MV-4-11 (cell line): ENCODE measurements at regions not wholly inside any gene's neighbourhood (a gene's known extent, or its start where the extent isn't known, plus 50 kb on each side); places are given as distances from the start of the nearest gene placed in this dataset.
A peak's percentile ranks its signal among the peaks of the same experiment; 100 is the strongest.
"Not testable (repeated sequence)": the region's sequence is repeated elsewhere in the genome, so short reads cannot be mapped to it uniquely, and the experiment has no call there.

Experiments
- DNase-seq: peaks from one replicate; lab custom pipeline; 2025; lab: John Stamatoyannopoulos, UW

DNA sequence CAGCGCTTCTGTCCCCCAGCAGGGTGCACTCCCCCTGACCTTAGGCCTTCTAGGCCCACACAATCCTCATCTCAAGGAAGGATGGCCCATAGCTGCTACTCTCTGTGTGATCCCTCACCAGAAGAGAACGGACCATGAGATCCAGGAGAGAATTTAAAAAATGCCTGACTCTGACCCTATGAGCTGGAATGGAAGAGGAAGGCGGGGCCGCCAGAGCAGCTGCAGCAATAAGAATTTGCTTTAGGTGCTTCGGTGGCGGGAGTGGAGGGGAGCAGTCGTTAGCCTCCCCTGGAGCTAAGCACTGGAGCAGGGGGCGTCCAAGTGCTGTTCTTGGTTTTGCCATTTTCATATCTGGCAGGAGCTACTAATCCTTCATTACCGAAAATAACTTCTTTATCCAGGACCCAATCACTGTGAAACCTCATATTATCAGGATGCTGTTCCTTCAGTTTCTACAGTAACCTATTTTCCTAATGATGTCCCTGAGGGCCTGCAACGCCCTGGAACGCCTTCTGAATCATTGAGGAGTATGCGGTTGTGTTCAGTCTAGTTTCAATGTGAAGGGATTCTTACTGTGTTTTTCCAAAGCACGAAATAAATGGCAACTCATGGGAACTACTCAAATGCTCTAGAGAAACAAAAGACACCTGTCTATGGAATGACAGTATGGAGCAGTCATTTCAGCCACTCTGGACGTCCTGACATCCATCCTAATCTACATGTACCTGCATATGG, 105.1 kb upstream of the SIX2 start:
- no peak for DNase-seq

- DNase-seq = no peak
Observed at GRCh38 chr2:45112750-45113149, 103.5 kb upstream of the SIX2 start.

GRCh38 chr2:45105050-45105582, 95.9 kb upstream of the SIX2 start:
- DNase-seq = no peak

DNA sequence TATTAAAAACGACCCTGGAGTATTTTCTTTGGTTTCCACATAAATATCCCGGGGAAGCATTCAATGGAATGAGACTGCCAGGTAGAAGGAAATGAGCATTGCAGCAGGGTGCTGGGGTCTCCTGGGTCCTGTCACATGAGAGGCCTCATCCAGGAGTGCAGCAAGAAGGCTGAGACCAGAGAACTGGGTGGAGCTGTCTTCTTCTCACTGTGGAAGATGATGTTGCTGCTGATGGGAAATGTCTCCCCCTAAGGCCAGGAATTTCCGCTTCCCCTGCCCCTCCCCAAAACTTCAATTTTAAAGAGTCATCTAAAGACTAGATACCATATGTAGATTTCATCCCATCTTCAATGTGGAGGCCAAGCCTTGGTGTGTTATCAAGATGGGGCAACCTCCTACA, 95.2 kb upstream of the SIX2 start:
- no peak for DNase-seq

DNA sequence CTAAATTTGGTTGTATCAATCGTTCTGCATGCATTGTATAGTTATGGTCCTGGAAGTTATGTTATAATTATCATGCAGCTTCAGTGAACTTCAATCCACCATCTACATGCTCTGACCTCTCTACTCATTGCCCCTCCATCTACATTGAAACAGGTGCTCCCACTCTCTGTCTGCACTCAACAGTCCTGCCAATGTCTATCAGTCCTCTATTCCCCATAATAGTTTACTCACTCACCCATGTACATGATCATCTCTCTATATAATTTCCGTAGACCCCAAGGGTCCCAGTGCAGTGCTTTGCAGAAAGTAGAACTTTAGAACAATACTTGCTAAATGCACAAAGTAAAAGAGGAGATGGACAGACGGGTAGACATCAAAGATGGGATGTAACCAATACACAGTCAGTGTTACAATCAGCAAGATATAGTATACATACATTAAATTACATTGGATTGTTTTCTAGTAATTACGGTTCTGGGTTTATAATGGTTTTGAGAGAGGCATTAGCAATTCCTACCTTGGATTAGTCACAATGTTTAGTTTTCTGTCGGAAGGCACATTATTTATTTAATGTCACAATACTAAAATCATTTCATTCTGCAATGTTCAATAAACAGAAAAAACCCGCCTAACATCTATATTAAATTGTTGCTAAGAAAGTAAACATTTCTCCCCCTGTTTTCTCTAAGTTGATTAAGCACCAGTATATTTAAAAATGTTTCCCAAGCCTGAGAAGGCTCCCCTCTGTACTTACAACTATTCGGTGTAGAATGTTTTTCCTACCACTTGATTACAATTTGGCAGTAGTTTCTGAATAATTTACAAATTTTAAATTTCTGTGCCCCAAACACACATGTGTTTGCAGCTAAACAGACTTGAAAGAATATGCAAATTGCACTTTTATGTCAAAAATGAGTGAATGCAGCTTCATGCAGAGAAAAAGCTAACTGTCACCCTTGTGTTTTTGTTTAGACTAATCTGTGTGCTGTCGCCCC, 94.4 kb upstream of the SIX2 start:
- DNase-seq = no peak

GRCh38 chr2:45102579-45103117, 93.4 kb upstream of the SIX2 start:
- no peak for DNase-seq

DNA sequence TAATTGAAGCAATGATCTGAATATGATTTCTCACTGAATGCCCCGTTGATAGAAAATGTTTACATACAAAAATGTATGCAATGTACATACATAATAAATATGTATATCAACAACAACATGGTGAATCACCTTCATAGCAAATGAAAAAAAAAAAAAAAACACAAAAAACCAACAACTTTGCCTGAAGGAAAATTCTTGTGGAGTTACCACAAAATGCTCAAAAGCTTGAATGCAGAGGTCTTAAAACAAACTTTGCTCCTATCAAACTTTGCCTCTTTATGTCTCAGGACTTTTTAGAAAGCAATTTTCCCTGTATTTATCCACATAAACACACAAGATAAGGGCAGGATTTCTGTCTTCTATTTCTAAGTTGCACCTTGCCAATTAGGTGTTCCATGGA, 92.9 kb upstream of the SIX2 start:
- no peak for DNase-seq

DNA sequence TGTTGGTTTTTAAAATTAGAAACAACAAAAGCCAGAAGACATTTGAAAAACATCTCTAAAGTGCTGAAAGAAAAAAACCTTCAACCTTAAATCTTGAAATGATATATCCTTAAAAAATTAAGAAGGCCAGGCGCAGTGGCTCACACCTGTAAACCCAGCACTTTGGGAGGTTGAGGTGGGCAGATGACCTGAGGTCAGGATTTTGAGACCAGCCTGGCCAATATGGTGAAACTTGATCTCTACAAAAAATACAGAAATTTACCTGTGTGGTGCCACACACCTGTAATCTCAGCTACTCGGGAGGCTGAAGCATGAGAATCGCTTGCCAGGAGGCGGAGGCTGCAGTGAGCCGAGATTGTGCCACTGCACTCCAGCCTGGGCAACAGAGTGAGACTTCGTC, 87.7 kb upstream of the SIX2 start:
- DNase-seq = no peak

GRCh38 chr2:45096038-45096437, 86.8 kb upstream of the SIX2 start:
- DNase-seq = not testable (repeated sequence)

DNA sequence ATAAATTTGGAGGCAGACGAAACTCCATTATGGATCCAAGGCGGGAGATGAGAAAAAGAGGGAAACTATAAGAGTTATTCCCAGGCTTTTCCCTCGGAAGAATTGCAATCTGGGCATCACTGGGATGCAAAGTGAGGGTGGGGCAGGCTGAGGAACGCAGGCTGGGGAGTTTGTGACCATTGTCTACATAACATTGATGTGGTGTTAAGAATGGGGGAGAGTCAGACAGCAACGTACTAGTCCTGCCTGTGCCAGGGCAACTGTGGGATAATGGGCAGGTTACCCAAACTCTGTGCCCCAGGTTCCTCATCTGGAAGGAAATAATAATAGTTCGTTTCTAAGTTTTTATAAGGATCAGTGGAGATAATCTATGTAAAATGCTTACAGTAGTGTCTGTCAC, 84.4 kb upstream of the SIX2 start:
- DNase-seq = no peak

DNA sequence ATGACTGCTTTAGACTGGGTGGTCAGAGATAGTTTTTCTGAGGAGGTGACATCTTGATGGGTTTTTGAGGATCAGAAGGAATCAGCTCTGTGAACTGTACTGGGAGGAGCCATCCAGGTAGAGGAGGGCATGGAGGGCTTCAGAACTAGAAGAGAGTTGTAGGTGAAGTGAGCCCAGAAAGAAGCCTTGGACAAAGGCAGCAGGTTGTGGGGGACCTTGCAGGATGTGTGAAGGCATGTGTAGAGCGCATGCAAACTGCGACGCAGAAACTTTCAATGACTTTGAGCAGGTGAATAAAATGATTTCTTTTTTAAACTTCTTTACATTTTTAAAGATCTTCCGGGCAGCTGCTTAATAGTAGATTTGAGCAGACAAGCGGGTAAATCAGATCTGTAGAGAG, 83.9 kb upstream of the SIX2 start:
- no peak for DNase-seq

- DNase-seq = peak; percentile 53
Observed at GRCh38 chr2:45089554-45090261, 80.5 kb upstream of the SIX2 start.

DNA sequence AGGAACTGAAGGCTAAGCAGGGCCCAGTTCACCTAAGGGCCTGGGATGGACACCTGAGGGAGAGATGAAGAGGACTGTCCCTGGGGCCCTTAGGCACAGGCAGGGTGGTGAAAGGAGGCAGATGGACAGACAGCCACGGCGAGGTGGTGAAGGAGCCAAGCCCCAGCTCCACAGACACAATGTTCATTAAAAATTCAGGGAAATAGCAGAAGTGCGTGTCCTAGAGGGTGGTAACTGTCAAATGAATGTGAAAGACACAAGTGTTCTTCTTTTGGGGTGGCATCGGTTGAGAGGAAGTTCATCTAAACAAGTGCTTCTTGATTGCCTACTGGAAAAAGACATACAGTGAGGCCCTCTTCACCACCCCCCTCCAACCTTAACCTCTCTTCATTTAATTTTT, 76.2 kb upstream of the SIX2 start:
- DNase-seq = peak; percentile 66

DNA sequence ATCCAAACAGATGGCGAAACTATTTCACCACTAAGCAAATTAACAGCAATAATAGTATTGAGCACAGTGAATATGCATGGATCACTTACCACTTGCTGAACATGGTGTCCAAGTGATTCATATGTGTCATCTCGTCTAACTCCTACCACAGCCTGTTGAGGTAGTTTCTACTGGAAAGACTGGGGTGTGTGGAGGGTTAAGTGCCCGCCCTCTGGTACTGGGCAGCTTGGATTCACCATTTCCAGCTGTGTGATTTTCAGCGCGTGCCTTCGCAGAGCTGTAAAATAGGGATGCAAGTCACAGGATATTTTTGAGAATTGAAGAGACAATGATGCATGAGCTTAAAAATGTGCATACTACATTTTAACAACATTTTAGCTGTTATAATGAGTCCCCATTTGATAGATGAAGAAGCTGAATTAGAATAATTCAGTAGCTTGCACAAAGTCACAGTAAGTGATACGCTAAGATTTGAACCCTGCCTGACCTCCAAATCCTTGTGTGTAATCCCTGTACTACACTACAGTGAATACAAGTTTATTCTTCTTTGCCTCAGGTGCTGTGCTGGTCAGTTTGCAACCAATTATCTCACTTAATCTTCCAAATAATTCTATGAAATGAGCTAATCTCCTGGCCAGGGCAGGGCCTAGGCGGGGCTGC, 75.2 kb upstream of the SIX2 start:
- DNase-seq = no peak

DNA sequence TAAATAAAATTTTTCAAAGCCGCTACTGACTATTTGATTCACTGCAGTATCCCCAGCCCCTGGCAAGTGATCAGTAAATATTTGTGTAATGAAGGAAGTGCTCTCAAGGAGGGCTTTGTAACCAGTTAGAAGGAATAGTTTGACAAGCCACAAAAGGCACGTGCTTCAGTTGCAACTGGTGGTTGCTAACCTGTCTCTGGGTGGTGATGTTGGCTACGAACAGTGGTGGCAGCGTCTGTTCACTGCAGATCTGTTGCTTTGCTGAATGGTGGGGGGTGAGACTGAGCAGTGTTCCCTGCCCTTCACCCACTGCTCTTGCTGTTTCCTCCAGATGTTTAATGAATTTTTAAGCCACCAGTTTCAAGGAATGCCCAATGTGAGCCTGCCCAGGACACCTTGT, 73.9 kb upstream of the SIX2 start:
- no peak for DNase-seq

DNA sequence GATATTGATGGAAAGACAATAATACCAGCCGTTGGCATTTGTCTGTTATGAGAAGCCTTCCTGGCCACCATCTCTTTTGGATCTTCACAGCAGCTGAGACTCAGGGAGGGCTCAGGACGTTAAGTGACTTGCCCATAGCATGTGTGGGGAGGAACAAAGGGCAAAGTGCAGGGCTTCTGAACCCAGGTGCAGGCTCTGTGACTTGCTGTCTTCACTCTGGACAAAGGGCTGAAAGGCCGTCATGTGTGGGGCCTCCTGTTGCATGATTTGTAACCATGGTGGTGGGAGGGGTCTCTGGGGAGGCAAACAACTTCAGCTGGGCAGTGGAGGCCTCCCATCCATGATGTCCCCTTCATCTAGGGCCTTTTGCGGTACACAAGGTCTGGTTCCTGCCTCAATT, 65.5 kb upstream of the SIX2 start:
- no peak for DNase-seq

DNA sequence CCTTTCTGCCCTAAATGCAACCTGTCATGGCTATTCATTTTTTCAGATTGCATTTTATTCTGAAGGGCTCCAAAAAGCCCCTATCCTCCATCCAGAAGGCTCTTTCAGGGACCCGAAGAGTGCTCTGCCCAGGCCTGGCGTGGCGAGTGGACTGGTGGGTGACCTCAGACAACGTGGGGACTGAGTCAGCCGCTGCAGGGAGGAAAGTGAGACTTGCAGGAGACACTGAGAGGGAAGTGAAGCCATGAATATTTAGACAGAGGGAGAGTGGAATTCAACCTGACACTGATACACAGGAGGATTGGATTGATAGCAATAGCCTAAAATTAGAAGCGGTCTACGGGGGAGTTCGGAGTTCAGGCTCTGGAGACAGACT, 63.6 kb upstream of the SIX2 start:
- peak; percentile 15 for DNase-seq

GRCh38 chr2:45072064-45072861, 63.0 kb upstream of the SIX2 start:
- DNase-seq = no peak

DNA sequence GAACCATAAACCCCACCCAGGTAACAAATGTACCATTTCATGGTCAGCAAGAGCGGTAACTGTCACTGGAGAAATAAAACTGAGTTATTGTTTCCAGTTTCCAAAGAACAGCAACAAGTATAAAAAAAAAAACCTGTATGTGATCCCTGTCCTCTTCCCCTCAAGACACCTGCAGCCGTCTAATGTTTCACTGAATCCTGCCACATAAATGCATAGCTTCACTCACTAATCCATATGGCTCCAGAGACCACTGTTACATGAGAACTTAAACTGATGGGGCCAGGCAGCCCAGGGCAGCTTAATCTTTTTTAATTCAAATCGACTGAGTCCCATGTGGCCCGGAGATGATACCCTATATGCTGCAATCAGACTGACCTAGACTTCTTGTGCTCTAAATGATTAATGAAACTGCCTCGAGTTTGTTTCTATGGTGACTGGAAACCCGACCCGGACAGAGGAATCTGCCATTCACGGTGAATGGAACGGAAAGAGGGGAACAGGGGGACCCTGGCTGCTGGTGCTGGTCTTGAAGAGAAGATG, 60.9 kb upstream of the SIX2 start:
- DNase-seq = no peak

GRCh38 chr2:45069684-45070083, 60.4 kb upstream of the SIX2 start:
- no peak for DNase-seq
